ENCODE measurements at regions not wholly inside any gene's neighbourhood (a gene's known extent, or its start where the extent isn't known, plus 50 kb on each side); places are given as distances from the start of the nearest gene placed in this dataset.
"Not testable (repeated sequence)": the region's sequence is repeated elsewhere in the genome, so short reads cannot be mapped to it uniquely, and the experiment has no call there.

- H3K36me3 ChIP-seq (ENCODE audit: control insufficient read depth, insufficient read depth, low read length): no peaks in the 10 kb centered on the region
- H3K9me3 ChIP-seq (ENCODE audit: control insufficient read depth, insufficient read depth, low read length): 0 out of 2 replicates have a peak, but pooled peaks cover 3% of the 10 kb centered on the region
- H3K4me3 ChIP-seq (ENCODE audit: low read depth, low read length): no peak overlapping the region
- H3K27ac ChIP-seq (ENCODE audit: low read depth, low read length): peak overlapping the region; percentile 70
- no peak overlapping the region for H3K9ac ChIP-seq (ENCODE audit: low read depth, low read length)
- no peaks in the 10 kb centered on the region for H3K27me3 ChIP-seq (ENCODE audit: control insufficient read depth, insufficient read depth, low read length)
- peaks cover 12% of the 10 kb centered on the region for H3K4me1 ChIP-seq (ENCODE audit: control insufficient read depth, insufficient read depth, low read length)
Measured at GRCh38 chr2:101609433-101609832, 88.1 kb upstream of the MAP4K4 start.

- peak overlapping the region; percentile 70 for H3K27ac ChIP-seq (ENCODE audit: low read depth, low read length)
- no peak overlapping the region for H3K4me3 ChIP-seq (ENCODE audit: low read depth, low read length)
- H3K27me3 ChIP-seq (ENCODE audit: control insufficient read depth, insufficient read depth, low read length): no peaks in the 10 kb centered on the region
- H3K9me3 ChIP-seq (ENCODE audit: control insufficient read depth, insufficient read depth, low read length): 0 out of 2 replicates have a peak, but pooled peaks cover 3% of the 10 kb centered on the region
- H3K4me1 ChIP-seq (ENCODE audit: control insufficient read depth, insufficient read depth, low read length): peaks cover 12% of the 10 kb centered on the region
- no peak overlapping the region for H3K9ac ChIP-seq (ENCODE audit: low read depth, low read length)
- H3K36me3 ChIP-seq (ENCODE audit: control insufficient read depth, insufficient read depth, low read length): no peaks in the 10 kb centered on the region
Measured at GRCh38 chr2:101608408-101609310, 88.8 kb upstream of the MAP4K4 start.

DNA sequence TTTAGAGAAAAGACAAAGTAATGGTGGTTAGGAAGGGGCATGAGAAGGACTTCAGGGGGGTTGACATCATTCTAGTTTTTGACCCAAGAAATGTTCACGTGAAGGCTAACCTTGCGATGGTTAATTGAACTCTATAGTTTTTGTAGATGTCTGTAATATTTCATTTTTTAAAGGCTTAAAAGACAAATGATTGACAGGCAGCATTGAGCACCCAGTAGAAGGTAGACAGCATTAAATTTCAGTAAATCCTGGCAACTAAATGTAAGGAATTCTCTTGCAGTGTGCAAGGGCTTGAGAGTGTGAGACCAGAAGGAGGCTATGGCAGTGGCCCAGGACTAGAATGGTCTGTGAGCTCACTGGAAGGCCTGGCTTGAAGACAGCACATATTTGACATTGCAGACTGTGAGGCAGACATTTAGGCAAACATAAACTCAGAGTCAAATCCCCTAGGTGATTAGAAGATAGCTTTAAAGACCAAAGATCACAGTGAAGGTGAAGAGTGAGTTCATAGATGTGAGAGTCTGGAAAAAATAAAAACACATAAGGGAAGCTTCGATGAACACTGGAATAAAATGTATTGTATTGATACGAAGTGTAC is 100.1 kb upstream of the MAP4K4 start:
- Histone ChIP-seq H3K4me3 (ENCODE audit: low read depth, low read length) (no peak overlapping the region), H3K27ac (ENCODE audit: low read depth, low read length) (no peak overlapping the region), H3K9me3 (ENCODE audit: control insufficient read depth, insufficient read depth, low read length) (no peaks in the 10 kb centered on the region), H3K36me3 (ENCODE audit: control insufficient read depth, insufficient read depth, low read length) (no peaks in the 10 kb centered on the region), H3K4me1 (ENCODE audit: control insufficient read depth, insufficient read depth, low read length) (no peaks in the 10 kb centered on the region), H3K9ac (ENCODE audit: low read depth, low read length) (no peak overlapping the region), H3K27me3 (ENCODE audit: control insufficient read depth, insufficient read depth, low read length) (no peaks in the 10 kb centered on the region)

DNA sequence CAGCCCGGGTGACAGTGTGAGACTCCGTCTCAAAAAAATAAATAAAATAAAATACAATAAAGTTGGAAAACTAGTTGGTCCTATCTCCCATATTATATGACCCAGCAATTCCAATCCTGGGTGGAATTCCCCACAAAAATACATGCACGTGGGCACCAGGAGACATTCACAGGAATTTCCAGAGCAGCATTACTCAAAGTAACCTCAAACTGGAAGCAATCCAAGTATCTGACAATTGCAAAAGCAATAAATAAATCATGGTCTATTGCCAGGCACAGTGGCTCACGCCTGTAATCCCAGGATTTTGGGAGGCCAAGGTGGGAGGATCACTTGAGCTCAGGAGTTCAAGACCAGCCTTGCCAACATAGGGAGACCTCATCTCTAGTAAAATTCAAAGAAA is 101.2 kb upstream of the MAP4K4 start:
- no peak overlapping the region for H3K4me3 ChIP-seq (ENCODE audit: low read depth, low read length)
- H3K27ac ChIP-seq (ENCODE audit: low read depth, low read length): no peak overlapping the region
- H3K9ac ChIP-seq (ENCODE audit: low read depth, low read length): no peak overlapping the region
- H3K36me3 ChIP-seq (ENCODE audit: control insufficient read depth, insufficient read depth, low read length): no peaks in the 10 kb centered on the region
- H3K9me3 ChIP-seq (ENCODE audit: control insufficient read depth, insufficient read depth, low read length): no peaks in the 10 kb centered on the region
- no peaks in the 10 kb centered on the region for H3K4me1 ChIP-seq (ENCODE audit: control insufficient read depth, insufficient read depth, low read length)
- no peaks in the 10 kb centered on the region for H3K27me3 ChIP-seq (ENCODE audit: control insufficient read depth, insufficient read depth, low read length)

DNA sequence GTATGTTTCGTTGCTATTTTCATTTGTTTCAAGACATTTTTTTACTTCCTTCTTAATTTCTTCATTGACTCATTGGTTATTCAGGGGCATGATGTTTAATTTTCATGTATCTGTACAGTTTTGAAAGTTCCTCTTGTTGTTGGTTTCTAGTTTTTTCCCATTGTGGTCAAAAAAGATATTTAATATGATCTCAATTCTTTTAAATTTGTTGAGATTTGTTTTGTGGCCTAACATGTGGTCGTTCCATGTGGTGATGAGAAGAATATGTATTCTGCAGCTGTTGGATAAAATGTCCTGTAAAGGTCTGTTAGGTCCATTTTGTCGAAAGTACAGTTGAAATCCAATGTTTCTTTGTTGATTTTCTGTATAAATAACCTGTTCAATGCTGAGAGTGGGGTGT is 110.3 kb upstream of the MAP4K4 start:
- H3K4me1 ChIP-seq (ENCODE audit: control insufficient read depth, insufficient read depth, low read length): no peaks in the 10 kb centered on the region
- H3K9ac ChIP-seq (ENCODE audit: low read depth, low read length): no peak overlapping the region

DNA sequence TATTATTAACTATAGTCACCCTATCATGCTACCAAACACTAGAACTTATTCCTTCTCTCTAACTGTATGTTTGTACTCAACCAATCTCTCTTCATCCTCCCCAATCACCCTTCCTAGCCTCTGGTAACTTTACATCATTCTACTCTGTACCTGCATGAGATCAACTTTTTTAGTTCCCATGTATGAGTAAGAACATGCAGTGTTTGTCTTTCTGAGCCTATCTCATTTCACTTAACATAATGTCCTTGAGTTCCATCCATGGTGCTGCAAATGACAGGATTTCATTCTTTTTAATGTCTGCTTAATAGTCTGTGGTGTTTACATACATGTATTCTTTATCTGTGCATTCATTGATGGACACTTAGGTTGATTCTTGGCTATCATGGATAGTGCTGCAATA is 108.9 kb upstream of the RFX8 start:
- H3K4me3 ChIP-seq (ENCODE audit: low read depth, low read length): no peak overlapping the region
- H3K36me3 ChIP-seq (ENCODE audit: control insufficient read depth, insufficient read depth, low read length): no peaks in the 10 kb centered on the region
- H3K4me1 ChIP-seq (ENCODE audit: control insufficient read depth, insufficient read depth, low read length): no peaks in the 10 kb centered on the region
- no peak overlapping the region for H3K27ac ChIP-seq (ENCODE audit: low read depth, low read length)
- H3K9ac ChIP-seq (ENCODE audit: low read depth, low read length): no peak overlapping the region
- no peaks in the 10 kb centered on the region for H3K27me3 ChIP-seq (ENCODE audit: control insufficient read depth, insufficient read depth, low read length)
- H3K9me3 ChIP-seq (ENCODE audit: control insufficient read depth, insufficient read depth, low read length): no peaks in the 10 kb centered on the region

More for the DNA sequence above, 110.3 kb upstream of the MAP4K4 start:
- no peaks in the 10 kb centered on the region for H3K9me3 ChIP-seq (ENCODE audit: control insufficient read depth, insufficient read depth, low read length)
- H3K27me3 ChIP-seq (ENCODE audit: control insufficient read depth, insufficient read depth, low read length): no peaks in the 10 kb centered on the region
- H3K27ac ChIP-seq (ENCODE audit: low read depth, low read length): no peak overlapping the region
- no peaks in the 10 kb centered on the region for H3K36me3 ChIP-seq (ENCODE audit: control insufficient read depth, insufficient read depth, low read length)
- H3K4me3 ChIP-seq (ENCODE audit: low read depth, low read length): no peak overlapping the region

DNA sequence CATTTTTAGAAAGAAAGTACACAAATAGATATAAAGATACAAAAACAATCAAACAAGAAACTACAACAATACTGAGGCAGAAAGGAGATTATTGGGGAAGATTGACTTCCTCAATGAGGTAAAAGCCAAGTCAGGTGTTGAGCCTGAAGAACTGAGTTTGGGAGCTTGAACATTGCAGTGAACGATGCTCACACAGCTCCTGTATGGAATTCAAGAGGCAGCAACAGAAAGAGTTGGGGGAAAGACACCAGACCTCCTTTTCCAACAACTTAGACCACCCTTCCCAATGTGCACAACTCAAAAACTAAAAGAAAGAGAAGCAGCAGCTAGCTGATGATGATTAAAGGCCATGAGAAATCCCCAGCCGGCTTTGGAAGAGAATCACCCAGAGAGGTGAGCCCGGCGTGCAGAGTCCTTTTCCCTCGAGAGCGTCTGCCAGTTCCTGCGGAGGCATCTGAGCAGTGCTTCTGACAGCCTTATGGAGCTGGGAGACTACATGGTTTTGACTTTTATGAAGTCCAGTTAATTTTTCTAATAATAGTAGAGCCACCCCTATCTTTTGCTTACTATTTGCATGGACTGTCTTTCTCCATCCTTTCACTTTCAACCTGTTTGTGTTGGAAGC is 106.9 kb upstream of the RFX8 start:
- H3K27ac ChIP-seq (ENCODE audit: low read depth, low read length): no peak overlapping the region
- H3K27me3 ChIP-seq (ENCODE audit: control insufficient read depth, insufficient read depth, low read length): no peaks in the 10 kb centered on the region
- H3K9me3 ChIP-seq (ENCODE audit: control insufficient read depth, insufficient read depth, low read length): no peaks in the 10 kb centered on the region
- no peaks in the 10 kb centered on the region for H3K4me1 ChIP-seq (ENCODE audit: control insufficient read depth, insufficient read depth, low read length)
- H3K4me3 ChIP-seq (ENCODE audit: low read depth, low read length): no peak overlapping the region
- H3K36me3 ChIP-seq (ENCODE audit: control insufficient read depth, insufficient read depth, low read length): no peaks in the 10 kb centered on the region
- no peak overlapping the region for H3K9ac ChIP-seq (ENCODE audit: low read depth, low read length)

DNA sequence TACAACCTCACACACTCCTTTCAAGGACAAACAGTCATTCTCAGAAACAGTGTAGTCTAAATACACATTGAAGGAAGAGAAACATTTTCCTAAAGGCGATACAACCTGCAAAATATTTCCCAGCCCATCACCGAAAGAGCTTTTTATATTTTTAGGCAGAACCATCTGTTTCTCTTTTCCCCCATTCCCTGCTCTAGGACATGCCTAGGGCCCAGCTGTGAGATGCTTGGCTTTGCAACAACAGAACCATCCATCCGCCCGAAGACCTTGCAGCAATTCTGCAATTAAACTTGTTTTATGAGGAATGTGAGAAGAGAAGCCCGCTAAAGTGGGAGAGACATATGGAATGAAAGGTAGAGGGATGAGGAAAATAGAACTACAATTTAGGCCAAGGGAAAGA is 105.6 kb upstream of the RFX8 start:
- Histone ChIP-seq H3K9me3 (ENCODE audit: control insufficient read depth, insufficient read depth, low read length) (no peaks in the 10 kb centered on the region), H3K27ac (ENCODE audit: low read depth, low read length) (no peak overlapping the region), H3K4me1 (ENCODE audit: control insufficient read depth, insufficient read depth, low read length) (no peaks in the 10 kb centered on the region), H3K4me3 (ENCODE audit: low read depth, low read length) (no peak overlapping the region), H3K9ac (ENCODE audit: low read depth, low read length) (no peak overlapping the region), H3K27me3 (ENCODE audit: control insufficient read depth, insufficient read depth, low read length) (no peaks in the 10 kb centered on the region), H3K36me3 (ENCODE audit: control insufficient read depth, insufficient read depth, low read length) (no peaks in the 10 kb centered on the region)

- Histone ChIP-seq H3K27me3 (ENCODE audit: control insufficient read depth, insufficient read depth, low read length) (no peaks in the 10 kb centered on the region), H3K4me3 (ENCODE audit: low read depth, low read length) (no peak overlapping the region), H3K4me1 (ENCODE audit: control insufficient read depth, insufficient read depth, low read length) (no peaks in the 10 kb centered on the region), H3K36me3 (ENCODE audit: control insufficient read depth, insufficient read depth, low read length) (no peaks in the 10 kb centered on the region), H3K27ac (ENCODE audit: low read depth, low read length) (no peak overlapping the region), H3K9me3 (ENCODE audit: control insufficient read depth, insufficient read depth, low read length) (no peaks in the 10 kb centered on the region), H3K9ac (ENCODE audit: low read depth, low read length) (no peak overlapping the region)
Measured at GRCh38 chr2:101578671-101579070, 103.8 kb upstream of the RFX8 start.

- not testable (repeated sequence) for H3K36me3 ChIP-seq (ENCODE audit: control insufficient read depth, insufficient read depth, low read length); H3K27me3 ChIP-seq (ENCODE audit: control insufficient read depth, insufficient read depth, low read length); H3K4me3 ChIP-seq (ENCODE audit: low read depth, low read length); H3K9ac ChIP-seq (ENCODE audit: low read depth, low read length); H3K9me3 ChIP-seq (ENCODE audit: control insufficient read depth, insufficient read depth, low read length); H3K4me1 ChIP-seq (ENCODE audit: control insufficient read depth, insufficient read depth, low read length); H3K27ac ChIP-seq (ENCODE audit: low read depth, low read length)
Measured at GRCh38 chr2:101578135-101578534, 103.2 kb upstream of the RFX8 start.

- Histone ChIP-seq H3K36me3 (ENCODE audit: control insufficient read depth, insufficient read depth, low read length) (no peaks in the 10 kb centered on the region), H3K27me3 (ENCODE audit: control insufficient read depth, insufficient read depth, low read length) (no peaks in the 10 kb centered on the region), H3K9me3 (ENCODE audit: control insufficient read depth, insufficient read depth, low read length) (no peaks in the 10 kb centered on the region), H3K27ac (ENCODE audit: low read depth, low read length) (no peak overlapping the region), H3K4me1 (ENCODE audit: control insufficient read depth, insufficient read depth, low read length) (no peaks in the 10 kb centered on the region), H3K4me3 (ENCODE audit: low read depth, low read length) (no peak overlapping the region), H3K9ac (ENCODE audit: low read depth, low read length) (no peak overlapping the region)
Measured at GRCh38 chr2:101577173-101577572, 102.3 kb upstream of the RFX8 start.
